ENCODE measurements at regions not wholly inside any gene's neighbourhood (a gene's known extent, or its start where the extent isn't known, plus 50 kb on each side); places are given as distances from the start of the nearest gene placed in this dataset.

DNA sequence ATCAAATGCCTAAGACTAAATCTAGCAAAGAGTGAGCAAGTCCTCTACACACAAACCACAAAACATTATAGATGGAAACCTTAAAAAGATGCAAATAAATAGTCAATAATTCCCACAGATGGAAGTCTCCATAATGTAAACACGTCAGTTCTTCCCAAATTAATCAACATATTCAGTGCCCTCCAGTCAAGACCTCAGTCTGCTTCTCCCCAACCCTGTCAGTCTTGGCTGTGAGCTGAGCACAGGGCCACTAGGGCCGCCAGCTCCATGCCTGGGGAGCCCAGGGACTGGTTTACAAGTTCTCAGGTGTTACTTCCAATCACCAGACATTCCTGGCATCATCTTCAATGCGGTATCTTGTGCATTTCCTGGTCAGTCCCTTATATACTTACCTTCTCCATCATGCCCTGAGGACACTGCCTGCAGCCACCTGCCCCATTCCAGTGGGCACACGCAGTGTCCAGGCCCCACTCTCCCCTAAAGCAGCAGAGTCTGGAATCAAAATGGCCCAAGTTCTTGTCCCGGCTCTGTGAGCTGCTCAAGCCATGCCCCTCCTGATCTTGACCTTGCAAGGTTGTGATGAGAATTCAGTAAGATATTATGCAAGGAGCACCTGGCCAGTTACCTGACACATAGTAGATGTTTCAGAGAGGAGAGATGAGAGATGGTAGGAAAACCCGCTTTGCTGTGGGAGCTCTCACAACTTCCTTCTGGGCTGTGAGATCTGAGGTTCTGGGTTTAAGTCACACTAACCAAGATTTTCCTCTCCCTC is 207.9 kb upstream of the RAB6C start:
- whole genome bisulfite sequencing, 3 donors = 81 to 90% (median 83%) methylated on average over 6 of the region's 6 CpGs
- DNase-seq = no peak
- intact Hi-C loops (cut with DNase I) = no loop called here

DNA sequence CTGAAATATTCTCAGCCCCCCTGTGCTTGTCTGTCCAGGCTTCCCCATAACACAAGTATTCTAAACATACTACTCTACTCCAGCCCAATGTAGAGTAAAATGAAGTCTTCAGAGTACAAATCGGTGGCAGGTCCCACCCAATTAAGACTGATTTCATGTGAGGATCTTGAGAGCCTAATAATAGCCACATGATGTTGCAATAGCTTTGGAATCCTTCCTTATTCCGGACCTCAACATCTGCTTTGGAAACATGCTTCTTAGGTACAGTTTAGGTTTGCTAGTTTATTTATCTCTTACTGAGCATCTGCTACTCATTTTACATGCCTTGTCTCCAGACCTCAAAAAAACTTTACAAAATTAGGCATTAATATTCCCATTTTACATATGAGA is 207.3 kb upstream of the RAB6C start:
- H3K27ac ChIP-seq = no peak overlapping the region
- TF ChIP-seq POLR2A (IDR thresholded peaks at IDR 0.05) (no peak), EP300 (IDR thresholded peaks at IDR 0.05) (no peak)
- TF ChIP-seq, protein P1, sequence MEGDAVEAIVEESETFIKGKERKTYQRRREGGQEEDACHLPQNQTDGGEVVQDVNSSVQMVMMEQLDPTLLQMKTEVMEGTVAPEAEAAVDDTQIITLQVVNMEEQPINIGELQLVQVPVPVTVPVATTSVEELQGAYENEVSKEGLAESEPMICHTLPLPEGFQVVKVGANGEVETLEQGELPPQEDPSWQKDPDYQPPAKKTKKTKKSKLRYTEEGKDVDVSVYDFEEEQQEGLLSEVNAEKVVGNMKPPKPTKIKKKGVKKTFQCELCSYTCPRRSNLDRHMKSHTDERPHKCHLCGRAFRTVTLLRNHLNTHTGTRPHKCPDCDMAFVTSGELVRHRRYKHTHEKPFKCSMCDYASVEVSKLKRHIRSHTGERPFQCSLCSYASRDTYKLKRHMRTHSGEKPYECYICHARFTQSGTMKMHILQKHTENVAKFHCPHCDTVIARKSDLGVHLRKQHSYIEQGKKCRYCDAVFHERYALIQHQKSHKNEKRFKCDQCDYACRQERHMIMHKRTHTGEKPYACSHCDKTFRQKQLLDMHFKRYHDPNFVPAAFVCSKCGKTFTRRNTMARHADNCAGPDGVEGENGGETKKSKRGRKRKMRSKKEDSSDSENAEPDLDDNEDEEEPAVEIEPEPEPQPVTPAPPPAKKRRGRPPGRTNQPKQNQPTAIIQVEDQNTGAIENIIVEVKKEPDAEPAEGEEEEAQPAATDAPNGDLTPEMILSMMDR (IDR thresholded peaks at IDR 0.05) = no peak
- H3K27me3 ChIP-seq = no peaks in the 10 kb centered on the region
- H3K4me3 ChIP-seq = no peak overlapping the region
- no peaks in the 10 kb centered on the region for H3K9me3 ChIP-seq
- H3K36me3 ChIP-seq = no peaks in the 10 kb centered on the region
- intact Hi-C loops (cut with DNase I) = no loop called here
- WGBS, 3 donors = 42 to 50% (median 45%) methylated on average over 2 of the region's 2 CpGs
- H3K4me1 ChIP-seq (ENCODE audit: insufficient read depth) = no peaks in the 10 kb centered on the region
- no peak for DNase-seq

More for the DNA sequence above, 207.9 kb upstream of the RAB6C start:
- no peaks in the 10 kb centered on the region for H3K27me3 ChIP-seq
- no peak for TF ChIP-seq EP300 (IDR thresholded peaks at IDR 0.05)
- no peak for TF ChIP-seq POLR2A (IDR thresholded peaks at IDR 0.05)
- TF ChIP-seq, protein P1 (IDR thresholded peaks at IDR 0.05) = no peak
- H3K9me3 ChIP-seq = no peaks in the 10 kb centered on the region
- H3K27ac ChIP-seq = no peak overlapping the region
- H3K4me1 ChIP-seq (ENCODE audit: insufficient read depth) = no peaks in the 10 kb centered on the region
- no peaks in the 10 kb centered on the region for H3K36me3 ChIP-seq
- H3K4me3 ChIP-seq = no peak overlapping the region

DNA sequence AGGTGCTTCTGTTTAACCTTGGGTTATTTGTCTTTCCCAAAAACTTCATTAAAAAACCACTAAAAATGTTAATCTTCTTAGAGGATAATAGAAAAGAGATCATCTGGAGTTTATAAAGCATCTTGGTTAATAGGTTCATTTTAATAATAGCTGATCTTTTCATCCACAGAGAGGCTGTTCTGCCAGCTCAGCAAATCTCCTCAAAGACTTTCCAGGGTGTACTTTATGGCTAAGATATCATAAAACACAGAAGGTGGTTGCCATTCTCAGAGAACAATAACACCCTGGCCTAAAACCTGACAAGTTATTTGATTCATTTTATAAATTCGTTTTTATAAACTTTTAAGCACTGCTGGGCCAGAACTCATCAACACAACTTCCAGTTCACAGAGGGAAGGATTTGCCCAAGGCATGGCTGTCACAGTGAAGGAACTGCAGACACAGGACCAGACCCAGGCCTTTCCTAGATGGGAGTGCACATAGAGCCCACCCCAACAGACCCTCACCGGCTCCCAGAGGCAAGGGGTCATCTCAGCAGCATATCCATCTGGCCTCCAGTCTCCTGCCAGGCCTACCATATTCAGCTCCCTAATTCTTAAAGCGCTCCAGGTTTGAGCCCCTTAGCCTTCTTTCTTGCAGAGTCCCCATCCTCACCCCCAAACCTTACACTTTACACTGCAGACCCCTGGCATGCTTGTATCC is 203.4 kb upstream of the RAB6C start:
- Histone ChIP-seq H3K9me3 (no peaks in the 10 kb centered on the region), H3K4me3 (no peak overlapping the region), H3K36me3 (no peaks in the 10 kb centered on the region), H3K27ac (no peak overlapping the region), H3K27me3 (no peaks in the 10 kb centered on the region), H3K4me1 (ENCODE audit: insufficient read depth) (peaks cover 1% of the 10 kb centered on the region)
- intact Hi-C loops (cut with DNase I) = no loop called here
- TF ChIP-seq, protein P1 (IDR thresholded peaks at IDR 0.05) = no peak
- TF ChIP-seq POLR2A (IDR thresholded peaks at IDR 0.05) = no peak
- no peak for TF ChIP-seq EP300 (IDR thresholded peaks at IDR 0.05)
- DNase-seq = no peak
- 73 to 77% (median 75%) methylated on average over 3 of the region's 3 CpGs for WGBS, 3 donors

DNA sequence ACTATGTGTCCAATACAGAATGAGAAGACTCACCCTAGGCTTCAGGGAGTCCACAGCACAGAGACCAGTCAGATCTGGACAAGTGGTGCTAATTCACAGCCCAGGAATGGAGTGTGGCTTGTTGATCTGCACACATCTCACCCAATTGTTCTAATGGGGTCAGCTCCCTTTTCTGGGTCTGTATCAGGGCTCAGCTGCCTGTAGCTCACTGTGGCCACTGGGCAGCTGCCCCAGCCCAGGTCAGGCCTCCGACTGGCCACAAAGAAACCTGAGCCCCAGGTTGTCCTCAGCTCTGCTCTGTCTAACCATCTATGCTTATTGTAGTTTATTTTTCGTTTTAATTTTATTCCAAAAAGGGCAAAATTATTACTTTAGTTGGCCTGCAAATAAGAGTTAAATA is 202.3 kb upstream of the RAB6C start:
- intact Hi-C loops (cut with DNase I) = no loop called here
- H3K27ac ChIP-seq = no peak overlapping the region
- no peaks in the 10 kb centered on the region for H3K36me3 ChIP-seq
- no peak overlapping the region for H3K4me3 ChIP-seq
- no peaks in the 10 kb centered on the region for H3K9me3 ChIP-seq
- H3K4me1 ChIP-seq (ENCODE audit: insufficient read depth) = peaks cover 1% of the 10 kb centered on the region
- H3K27me3 ChIP-seq = no peaks in the 10 kb centered on the region
- no peak for DNase-seq
- 63 to 74% (median 71%) methylated on average over 2 of the region's 2 CpGs for WGBS, 3 donors
- TF ChIP-seq EP300 (IDR thresholded peaks at IDR 0.05) (no peak), POLR2A (IDR thresholded peaks at IDR 0.05) (no peak)
- TF ChIP-seq, protein P1 (IDR thresholded peaks at IDR 0.05) = no peak

Data from ovary (tissue), 7 donors.